K562 (cell line): ENCODE measurements at regions not wholly inside any gene's neighbourhood (a gene's known extent, or its start where the extent isn't known, plus 50 kb on each side); places are given as distances from the start of the nearest gene placed in this dataset.

Experiments
- ATAC-seq: fragments of 200-7000 bp; cut with Tn5 transposase; 3 replicates; pipeline ENCODE4 v1.9.1; 2020; ENCODE audit warnings: moderate library complexity
- BruUV-seq: library from RNA; stranded (reverse); fragments of 400-500 nt; replicated peaks from 2 replicates; lab custom pipeline; 2021; lab: Mats Ljungman, UMichigan
- CTCF ChIA-PET: fragments of 300-600 bp; formaldehyde crosslinking; extraction: SDS; loops from one replicate; lab custom pipeline; 2021; ENCODE audit warnings: low intra/inter-chr PET ratio; lab: Yijun Ruan, JAX
- POLR2A ChIA-PET: fragments of 300-600, 350-650 bp; sonication (Branson Sonifier 250); formaldehyde crosslinking; extraction: SDS; loops from one replicate; lab custom pipeline; 2021; ENCODE audit warnings: antibody characterized with exemption, inconsistent platforms; lab: Yijun Ruan, JAX
- DNase-seq, 4 experiments: peaks; one replicate each; pipeline versions ENCODE4 v3.0.0 to v3.0.0-alpha.2; 2011 to 2018; ENCODE audit warnings: low spot score in 3 of 4, mixed read lengths in 3 of 4; ENCODE audit errors: extremely low read depth in 1 of 4
- FAIRE-seq: peaks from 2 replicates; lab custom pipeline; 2011; peaks lifted over from hg19 to GRCh38; lab: Jason Lieb, UNC
- H2AFZ ChIP-seq: 2 replicates; pipeline ENCODE4 v1.6.0; 2011; ENCODE audit warnings: low read depth, low read length, control low read depth, inconsistent platforms
- H3K27ac ChIP-seq: fragments of 200-600 bp; 3 replicates; pipeline ENCODE4 v1.8.0; 2011; ENCODE audit warnings: low read depth, mild to moderate bottlenecking, control low read depth, inconsistent platforms, low read length, moderate library complexity, mixed read lengths; ENCODE audit errors: extremely low read depth
- H3K27me3 ChIP-seq, 2 experiments: fragments of 300-600 bp in 1 of 2; 2 replicates in 1 of 2; 3 replicates in 1 of 2; pipeline versions ENCODE4 v1.6.0 to v1.8.0; 2011; ENCODE audit warnings: inconsistent platforms in 2 of 2, low read length in 2 of 2, mild to moderate bottlenecking in 1 of 2, mixed read lengths in 1 of 2, moderate library complexity in 1 of 2; ENCODE audit not compliant: control insufficient read depth in 2 of 2, insufficient read depth in 2 of 2
- H3K36me3 ChIP-seq: fragments of 300-600 bp; 3 replicates; pipeline ENCODE4 v1.8.0; 2011; ENCODE audit warnings: mild to moderate bottlenecking, low read length, inconsistent platforms; ENCODE audit not compliant: control insufficient read depth, insufficient read depth
- H3K4me1 ChIP-seq, 2 experiments: fragments of 200-600 bp in 1 of 2; replicated peaks in 1 of 2; 2 replicates in 1 of 2; 3 replicates in 1 of 2; pipeline versions ENCODE4 v1.5.1 to v1.8.0; 2011; ENCODE audit warnings: inconsistent platforms in 2 of 2, low read length in 2 of 2, mild to moderate bottlenecking in 1 of 2, mixed read lengths in 1 of 2, moderate library complexity in 1 of 2; ENCODE audit not compliant: control insufficient read depth in 2 of 2, insufficient read depth in 2 of 2
- H3K4me2 ChIP-seq: 2 replicates; pipeline ENCODE4 v1.6.1; 2011; ENCODE audit warnings: low read length, control low read depth, inconsistent platforms, mixed read lengths; ENCODE audit not compliant: insufficient read depth
- H3K4me3 ChIP-seq: fragments of 200-600 bp; sonication (generic), shearing (Covaris generic); 2 replicates; pipeline ENCODE4 v1.5.1; 2016; ENCODE audit warnings: control low read depth, inconsistent platforms
- H3K79me2 ChIP-seq: fragments of 200-600 bp; 3 replicates; pipeline ENCODE4 v1.8.0; 2011; ENCODE audit warnings: low read length, inconsistent platforms; ENCODE audit not compliant: control insufficient read depth, insufficient read depth
- H3K9ac ChIP-seq, 2 experiments: 2 replicates each; pipeline versions ENCODE4 v1.6.0 to v1.6.1; 2011; ENCODE audit warnings: low read depth in 2 of 2, low read length in 2 of 2, control low read depth in 1 of 2, inconsistent platforms in 1 of 2, mild to moderate bottlenecking in 1 of 2, mixed read lengths in 1 of 2; ENCODE audit not compliant: insufficient read depth in 1 of 2
- H3K9me1 ChIP-seq: one replicate; pipeline ENCODE4 v1.6.0; 2011; ENCODE audit warnings: inconsistent platforms, mild to moderate bottlenecking, low read length, moderate library complexity; ENCODE audit not compliant: control insufficient read depth, insufficient read depth
- H3K9me3 ChIP-seq: replicated peaks from 2 replicates; pipeline ENCODE4 v1.5.1; 2011; ENCODE audit warnings: low read depth, low read length, inconsistent platforms; ENCODE audit not compliant: control insufficient read depth, insufficient read depth
- H4K20me1 ChIP-seq: replicated peaks from 2 replicates; pipeline ENCODE4 v1.6.1; 2011; ENCODE audit warnings: low read length, inconsistent platforms, mixed read lengths; ENCODE audit not compliant: control insufficient read depth, insufficient read depth
- ARID3A ChIP-seq: IDR thresholded peaks from 2 replicates; pipeline ENCODE4 v1.6.1; 2012; ENCODE audit warnings: low read depth, low read length, improper control_type of control experiment, borderline replicate concordance
- BRCA1 ChIP-seq, 2 experiments: fragments of 450-650 bp in 1 of 2; sonication (generic) in 1 of 2; formaldehyde crosslinking in 1 of 2; IDR thresholded peaks; 2 replicates each; pipeline versions ENCODE4 v1.5.0 to v1.6.1; 2017 to 2020; ENCODE audit warnings: mild to moderate bottlenecking in 1 of 2, missing genetic modification reagents in 1 of 2
- BRD9 ChIP-seq: fragments of 450-650 bp; IDR thresholded peaks from 2 replicates; pipeline ENCODE4 v1.6.1; 2018; ENCODE audit warnings: low read depth; ENCODE audit not compliant: partially characterized antibody
- GABPB2 ChIP-seq: fragments of 250-450 bp; sonication (Bioruptor Pico); conservative IDR thresholded peaks from 2 replicates; pipeline ENCODE4 v1.5.1; 2021; ENCODE audit warnings: mild to moderate bottlenecking
- HOMEZ ChIP-seq: fragments of 250-450 bp; sonication (Bioruptor Pico); IDR thresholded peaks from 2 replicates; pipeline ENCODE4 v1.4.0; 2020; ENCODE audit warnings: mild to moderate bottlenecking, moderate library complexity
- MBD1 ChIP-seq: fragments of 250-450 bp; sonication (Bioruptor Pico); IDR thresholded peaks from 2 replicates; pipeline ENCODE4 v1.8.0; 2022; ENCODE audit warnings: inconsistent platforms
- PYGO2 ChIP-seq: fragments of 450-650 bp; IDR thresholded peaks from 2 replicates; pipeline ENCODE4 v1.6.1; 2016; ENCODE audit warnings: mild to moderate bottlenecking, missing genetic modification characterization, moderate library complexity, missing compliant biosample characterization
- RAD21 ChIP-seq, 2 experiments: fragments of 250-450 bp in 1 of 2; fragments of 450-650 bp in 1 of 2; sonication (Bioruptor Pico) in 1 of 2; formaldehyde crosslinking in 1 of 2; IDR thresholded peaks in 1 of 2; conservative IDR thresholded peaks in 1 of 2; 2 replicates each; pipeline versions ENCODE4 v1.4.0 to v1.8.0; 2020 to 2022; ENCODE audit warnings: mild to moderate bottlenecking in 2 of 2, moderate library complexity in 1 of 2
- RBBP5 ChIP-seq: fragments of 200-600 bp; sonication (generic); IDR thresholded peaks from 2 replicates; pipeline ENCODE4 v1.6.1; 2012; ENCODE audit warnings: borderline replicate concordance, mild to moderate bottlenecking, low read length, control low read depth, inconsistent platforms; ENCODE audit not compliant: insufficient read depth, poor library complexity, severe bottlenecking
- RBM17 ChIP-seq: fragments of 200-400 bp; formaldehyde crosslinking; IDR thresholded peaks from 2 replicates; pipeline ENCODE4 v1.6.1; 2017; ENCODE audit warnings: low read depth, mild to moderate bottlenecking, low read length, borderline replicate concordance
- SLC30A9 ChIP-seq: fragments of 250-450 bp; sonication (Bioruptor Pico); IDR thresholded peaks from 2 replicates; pipeline ENCODE4 v1.8.0; 2022; ENCODE audit warnings: mild to moderate bottlenecking, moderate library complexity
- TCF7 ChIP-seq: sonication (generic); IDR thresholded peaks from 2 replicates; pipeline ENCODE4 v1.6.1; 2016; ENCODE audit warnings: antibody characterized with exemption, borderline replicate concordance
- USF1 ChIP-seq: sonication (generic); formaldehyde crosslinking; IDR thresholded peaks from 2 replicates; pipeline ENCODE4 v1.9.0; 2022; ENCODE audit warnings: mild to moderate bottlenecking, missing genetic modification reagents
- WHSC1 ChIP-seq: IDR thresholded peaks from one replicate; pipeline ENCODE4 v1.6.1; 2012; ENCODE audit warnings: low read length, control low read depth, inconsistent platforms
- ZNF253 ChIP-seq: fragments of 250-450 bp; sonication (Bioruptor Pico); conservative IDR thresholded peaks from 2 replicates; pipeline ENCODE4 v1.6.1; 2021; ENCODE audit warnings: mild to moderate bottlenecking
- ZNF316 ChIP-seq: fragments of 450-650 bp; IDR thresholded peaks from 2 replicates; pipeline ENCODE4 v1.6.1; 2016
- ZZZ3 ChIP-seq: fragments of 450-650 bp; IDR thresholded peaks from 2 replicates; pipeline ENCODE4 v1.6.1; 2016; ENCODE audit warnings: antibody characterized with exemption, mild to moderate bottlenecking, moderate library complexity
- WGBS: fragments of 100-300 bp; shearing (Covaris generic); methylation state at CpG from one replicate; pipeline ENCODE4 v1.1.6; 2016; ENCODE audit warnings: low coverage, mixed read lengths; ENCODE audit not compliant: insufficient coverage; ENCODE audit errors: missing lambda C conversion rate; 5-methylcytosine and 5-hydroxymethylcytosine counted together
- in situ Hi-C: fragments of 300-500 bp; cut with MboI; formaldehyde crosslinking; loops from 4 replicates; pipeline ENCODE4 v1.15.0; 2018; ENCODE audit warnings: inconsistent platforms, mixed read lengths
- intact Hi-C: fragments of 100-400 bp; cut with micrococcal nuclease; formaldehyde crosslinking; loops from 2 replicates; pipeline ENCODE4 v1.14.2; 2022

DNA sequence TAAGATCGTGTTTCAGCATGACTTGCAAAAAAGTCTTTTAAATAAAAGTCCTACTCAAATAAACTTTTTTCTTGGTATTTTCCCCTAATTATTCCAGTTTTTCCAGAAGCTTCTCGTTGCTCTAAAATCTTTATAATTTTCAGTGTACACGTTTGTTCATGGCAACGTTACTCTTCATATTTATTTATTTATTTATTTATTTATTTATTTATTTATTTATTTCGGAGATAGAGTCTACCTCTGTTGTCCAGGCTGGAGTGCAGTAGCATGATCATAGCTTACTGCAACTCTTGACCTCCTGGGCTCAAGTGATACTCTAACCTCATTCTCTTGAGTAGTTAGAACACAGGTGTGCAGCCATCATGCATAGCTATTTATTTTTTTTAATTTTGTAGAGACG lies 438.3 kb upstream of the MDGA2 start (continued):
- TF ChIP-seq HOMEZ, result no peak

DNA sequence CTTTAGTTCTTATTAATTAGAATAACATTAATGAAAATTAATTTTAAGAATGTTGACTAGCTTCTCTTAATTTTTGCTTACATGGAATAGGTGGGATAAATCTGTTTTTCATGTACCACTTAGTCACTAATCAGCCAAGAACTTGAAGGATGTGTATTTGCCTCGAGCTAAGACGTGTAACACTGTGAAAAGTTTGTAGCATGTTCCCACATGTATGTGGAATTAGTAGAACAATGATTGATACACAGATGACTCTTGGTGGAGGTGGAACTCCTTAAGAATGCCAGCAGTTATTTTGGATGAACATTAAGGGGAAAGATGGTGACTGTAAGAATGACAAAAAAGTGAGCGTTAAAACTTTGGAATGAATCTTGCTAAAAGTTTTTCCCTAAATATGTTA lies 435.7 kb upstream of the MDGA2 start:
- Histone ChIP-seq H3K36me3 (no peaks in the 10 kb centered on the region), H3K4me3 (no peak overlapping the region), H3K27me3 (no peaks in the 10 kb centered on the region), H3K9me3 (no peaks in the 10 kb centered on the region; the same call in 1 of the 2 replicates), H4K20me1 (no peaks in the 10 kb centered on the region), H3K4me2 (no peak overlapping the region), H3K9ac (no peak overlapping the region), H3K79me2 (no peaks in the 10 kb centered on the region), H3K27ac (no peak overlapping the region), H3K9me1 (no peaks in the 10 kb centered on the region), H2AFZ (no peak overlapping the region), H3K4me1 (no peaks in the 10 kb centered on the region)
- ChIA-PET CTCF (no interaction called here), POLR2A (no interaction called here)
- 0% methylated on average over 3 of the region's 3 CpGs for WGBS
- no TSS peak for BruUV-seq
- ATAC-seq (no peak), DNase-seq (no peak), FAIRE-seq (no peak)
- in situ Hi-C loops, result no loop called here
- intact Hi-C loops, result no loop called here
- no peak for TF ChIP-seq TCF7
- TF ChIP-seq MBD1 (CRISPR knock-in tag), result no peak
- no peak for TF ChIP-seq RAD21 (CRISPR knock-in tag; conservative IDR thresholded peaks at IDR 0.05 in 1 of 2, IDR thresholded peaks at IDR 0.05 in 1 of 2)
- no peak for TF ChIP-seq BRCA1 (IDR thresholded peaks at IDR 0.05)
- TF ChIP-seq BRCA1 (CRISPR knock-in tag; IDR thresholded peaks at IDR 0.05), result no peak
- no peak for TF ChIP-seq WHSC1
- TF ChIP-seq ZNF316, result no peak
- TF ChIP-seq SLC30A9 (CRISPR knock-in tag), result no peak
- TF ChIP-seq ARID3A, result no peak
- no peak for TF ChIP-seq ZNF253
- no peak for TF ChIP-seq GABPB2
- no peak for TF ChIP-seq ZZZ3
- TF ChIP-seq RBM17, result no peak
- TF ChIP-seq PYGO2 (tag), result no peak
- no peak for TF ChIP-seq USF1 (CRISPR knock-in tag)
- no peak for TF ChIP-seq BRD9
- TF ChIP-seq RBBP5, result no peak
